PC-3 (cell line): ENCODE measurements at regions not wholly inside any gene's neighbourhood (a gene's known extent, or its start where the extent isn't known, plus 50 kb on each side); places are given as distances from the start of the nearest gene placed in this dataset.

Source experiments
- ATAC-seq: fragments of 200-7000 bp; cut with Tn5 transposase; 2 replicates; pipeline ENCODE4 v1.9.1; 2020; ENCODE audit warnings: mild to moderate bottlenecking, moderate library complexity
- BruUV-seq: library from RNA; stranded (reverse); fragments of 400-500 nt; replicated peaks from 2 replicates; lab custom pipeline; 2021; lab: Mats Ljungman, UMichigan
- CTCF ChIA-PET: fragments of 300-600 bp; sonication (Branson Sonifier 250); formaldehyde crosslinking; loops from one replicate; lab custom pipeline; 2022; ENCODE audit warnings: antibody characterized with exemption; lab: Charles Lee
- POLR2A ChIA-PET: fragments of 300-600 bp; sonication (Branson Sonifier 250); formaldehyde crosslinking; loops from one replicate; lab custom pipeline; 2022; ENCODE audit warnings: antibody characterized with exemption; ENCODE audit not compliant: unreplicated experiment; lab: Charles Lee
- DNase-seq: peaks from one replicate; pipeline ENCODE4 v3.0.0-alpha.2; 2015
- H2AFZ ChIP-seq: fragments of 300-600 bp; sonication (generic); 2 replicates; pipeline ENCODE4 v1.6.0; 2016; ENCODE audit warnings: antibody characterized with exemption, low read length
- H3F3A ChIP-seq: fragments of 300-600 bp; sonication (generic); one replicate; pipeline ENCODE4 v1.6.0; 2017; ENCODE audit warnings: antibody characterized with exemption, low read length, control low read depth, mild to moderate bottlenecking; ENCODE audit not compliant: unreplicated experiment
- H3K27ac ChIP-seq: fragments of 300-600 bp; sonication (generic); 2 replicates; pipeline ENCODE4 v1.5.1; 2016; ENCODE audit warnings: mild to moderate bottlenecking, low read length
- H3K27me3 ChIP-seq: fragments of 300-600 bp; sonication (generic); 2 replicates; pipeline ENCODE4 v1.6.1; 2016; ENCODE audit warnings: low read length, mixed read lengths
- H3K36me3 ChIP-seq: fragments of 300-600 bp; sonication (generic); 2 replicates; pipeline ENCODE4 v1.6.1; 2016; ENCODE audit warnings: low read depth, mixed run types, low read length, mixed read lengths
- H3K4me1 ChIP-seq: fragments of 300-600 bp; sonication (generic); 2 replicates; pipeline ENCODE4 v1.5.1; 2016; ENCODE audit warnings: low read length; ENCODE audit not compliant: insufficient read depth
- H3K4me2 ChIP-seq: fragments of 300-600 bp; sonication (generic); 2 replicates; pipeline ENCODE4 v1.6.0; 2016; ENCODE audit warnings: low read length
- H3K4me3 ChIP-seq: fragments of 300-600 bp; sonication (generic); 2 replicates; pipeline ENCODE4 v1.5.1; 2016; ENCODE audit warnings: mild to moderate bottlenecking, low read length, mixed read lengths
- H3K79me2 ChIP-seq: fragments of 300-600 bp; sonication (generic); 2 replicates; pipeline ENCODE4 v1.6.1; 2017; ENCODE audit warnings: low read length, mixed read lengths
- H3K9ac ChIP-seq: fragments of 300-600 bp; sonication (generic); 2 replicates; pipeline ENCODE4 v1.6.0; 2016; ENCODE audit warnings: mild to moderate bottlenecking, low read length
- H3K9me2 ChIP-seq: fragments of 300-600 bp; sonication (generic); replicated peaks from 2 replicates; pipeline ENCODE4 v1.6.1; 2016; ENCODE audit warnings: mixed run types, low read length, mixed read lengths
- H3K9me3 ChIP-seq: fragments of 300-600 bp; sonication (generic); 2 replicates; pipeline ENCODE4 v1.6.1; 2016; ENCODE audit warnings: low read length, mixed read lengths
- H4K20me1 ChIP-seq: fragments of 300-600 bp; sonication (generic); 2 replicates; pipeline ENCODE4 v1.6.1; 2016; ENCODE audit warnings: low read length, mixed read lengths
- CTCF ChIP-seq: fragments of 300-600 bp; sonication (generic); conservative IDR thresholded peaks from 2 replicates; pipeline ENCODE4 v1.5.1; 2017; ENCODE audit warnings: antibody characterized with exemption, low read depth, mild to moderate bottlenecking, low read length
- EZH2 ChIP-seq: fragments of 300-600 bp; sonication (generic); IDR thresholded peaks from one replicate; pipeline ENCODE4 v1.6.1; 2017; ENCODE audit warnings: antibody characterized with exemption, mild to moderate bottlenecking, low read length; ENCODE audit not compliant: unreplicated experiment
- EZH2phosphoT487 ChIP-seq: fragments of 300-600 bp; sonication (generic); IDR thresholded peaks from 2 replicates; pipeline ENCODE4 v1.6.1; 2018; ENCODE audit warnings: mild to moderate bottlenecking, antibody characterized with exemption, low read length, borderline replicate concordance
- intact Hi-C: fragments of 100-400 bp; cut with micrococcal nuclease; formaldehyde crosslinking; loops from 2 replicates; pipeline ENCODE4 v1.9.0; 2023

GRCh38 chr1:217066794-217067193 lies 343.6 kb upstream of the ESRRG start:
- intact Hi-C loops: no loop called here
- Histone ChIP-seq H3K4me2 (no peak overlapping the region), H3K36me3 (no peaks in the 10 kb centered on the region), H3K9me2 (no peaks in the 10 kb centered on the region), H4K20me1 (no peaks in the 10 kb centered on the region), H3K27me3 (no peaks in the 10 kb centered on the region), H3K9me3 (no peaks in the 10 kb centered on the region), H2AFZ (no peak overlapping the region), H3K4me3 (no peak overlapping the region), H3K4me1 (no peaks in the 10 kb centered on the region), H3F3A (no peaks in the 10 kb centered on the region), H3K79me2 (no peaks in the 10 kb centered on the region), H3K9ac (no peak overlapping the region), H3K27ac (no peak overlapping the region)
- ChIA-PET POLR2A (no interaction called here), CTCF (no interaction called here)
- no peak for TF ChIP-seq EZH2phosphoT487
- no peak for TF ChIP-seq EZH2
- TF ChIP-seq CTCF: no peak
- no TSS peak for BruUV-seq
- no peak for ATAC-seq
- no peak for DNase-seq

GRCh38 chr1:217063172-217063908 lies 340.1 kb upstream of the ESRRG start:
- no TSS peak for BruUV-seq
- DNase-seq (no peak), ATAC-seq (no peak)
- no peaks in the 10 kb centered on the region for H3F3A ChIP-seq
- no peaks in the 10 kb centered on the region for H3K36me3 ChIP-seq
- no peaks in the 10 kb centered on the region for H3K79me2 ChIP-seq
- no peaks in the 10 kb centered on the region for H4K20me1 ChIP-seq
- no peak overlapping the region for H3K27ac ChIP-seq
- H2AFZ ChIP-seq: no peak overlapping the region
- POLR2A ChIA-PET: interaction anchor here (0.6 kb wide), 1 partner anchor 169 kb away, joined by 3 read pairs; no protein-coding TSS in a partner anchor
- no peaks in the 10 kb centered on the region for H3K9me3 ChIP-seq
- no peaks in the 10 kb centered on the region for H3K4me1 ChIP-seq
- no peaks in the 10 kb centered on the region for H3K27me3 ChIP-seq
- TF ChIP-seq EZH2: no peak
- H3K9ac ChIP-seq: no peak overlapping the region
- CTCF ChIA-PET: no interaction called here
- intact Hi-C loops: no loop called here
- no peak overlapping the region for H3K4me2 ChIP-seq
- no peaks in the 10 kb centered on the region for H3K9me2 ChIP-seq
- H3K4me3 ChIP-seq: no peak overlapping the region

- Histone ChIP-seq H3K4me3 (no peak overlapping the region), H3F3A (no peaks in the 10 kb centered on the region), H3K9me3 (no peaks in the 10 kb centered on the region), H3K36me3 (no peaks in the 10 kb centered on the region), H3K27ac (no peak overlapping the region), H3K9me2 (no peaks in the 10 kb centered on the region), H4K20me1 (no peaks in the 10 kb centered on the region), H3K9ac (no peak overlapping the region), H3K79me2 (no peaks in the 10 kb centered on the region), H3K4me2 (no peak overlapping the region), H3K27me3 (no peaks in the 10 kb centered on the region), H2AFZ (no peak overlapping the region), H3K4me1 (no peaks in the 10 kb centered on the region)
- no TSS peak for BruUV-seq
- intact Hi-C loops: no loop called here
- no peak for ATAC-seq
- CTCF ChIA-PET: no interaction called here
- TF ChIP-seq EZH2: no peak
- POLR2A ChIA-PET: no interaction called here
- DNase-seq: no peak
Observed at GRCh38 chr1:217062586-217062985, 339.4 kb upstream of the ESRRG start.

GRCh38 chr1:217059401-217059800 lies 336.2 kb upstream of the ESRRG start:
- no peak for DNase-seq
- POLR2A ChIA-PET: no interaction called here
- no peak for ATAC-seq
- H3K4me3 ChIP-seq: no peak overlapping the region
- no peak overlapping the region for H3K9ac ChIP-seq
- H3K27me3 ChIP-seq: no peaks in the 10 kb centered on the region
- no peaks in the 10 kb centered on the region for H3K4me1 ChIP-seq
- H3K27ac ChIP-seq: no peak overlapping the region
- H4K20me1 ChIP-seq: no peaks in the 10 kb centered on the region
- no peak overlapping the region for H3K4me2 ChIP-seq
- no peaks in the 10 kb centered on the region for H3K9me3 ChIP-seq
- no peaks in the 10 kb centered on the region for H3K36me3 ChIP-seq
- TF ChIP-seq CTCF (peak; percentile 22; the same call in 1 of the 2 replicates), EZH2 (no peak)
- no peak overlapping the region for H2AFZ ChIP-seq
- no TSS peak for BruUV-seq
- intact Hi-C loops: no loop called here
- H3F3A ChIP-seq: no peaks in the 10 kb centered on the region
- H3K79me2 ChIP-seq: no peaks in the 10 kb centered on the region
- no peaks in the 10 kb centered on the region for H3K9me2 ChIP-seq
- CTCF ChIA-PET: no interaction called here
